ENCODE measurements at regions not wholly inside any gene's neighbourhood (a gene's known extent, or its start where the extent isn't known, plus 50 kb on each side); places are given as distances from the start of the nearest gene placed in this dataset.

- H3K4me3 ChIP-seq (ENCODE audit: low read depth, low read length) = no peak overlapping the region
- no peaks in the 10 kb centered on the region for H3K27me3 ChIP-seq
- no peaks in the 10 kb centered on the region for H3K36me3 ChIP-seq
- H3K4me1 ChIP-seq = no peaks in the 10 kb centered on the region
- TF ChIP-seq CTCF (IDR thresholded peaks at IDR 0.05; ENCODE audit: low read depth, low read length) = no peak
- DNase-seq = no peak
- no peaks in the 10 kb centered on the region; the same call in 1 of the 2 replicates for H3K9me3 ChIP-seq
Observed at GRCh38 chr7:17421941-17422340, 123.5 kb downstream of the AHR start.

GRCh38 chr7:17422966-17423365 lies 124.5 kb downstream of the AHR start:
- TF ChIP-seq CTCF (IDR thresholded peaks at IDR 0.05; ENCODE audit: low read depth, low read length) = no peak
- H3K27me3 ChIP-seq = no peaks in the 10 kb centered on the region
- H3K4me3 ChIP-seq (ENCODE audit: low read depth, low read length) = no peak overlapping the region
- no peaks in the 10 kb centered on the region for H3K4me1 ChIP-seq
- no peaks in the 10 kb centered on the region for H3K36me3 ChIP-seq
- no peaks in the 10 kb centered on the region; the same call in 1 of the 2 replicates for H3K9me3 ChIP-seq
- no peak for DNase-seq

GRCh38 chr7:17427924-17428323 lies 129.5 kb downstream of the AHR start:
- DNase-seq = no peak
- Histone ChIP-seq H3K9me3 (no peaks in the 10 kb centered on the region; the same call in 1 of the 2 replicates), H3K36me3 (no peaks in the 10 kb centered on the region), H3K4me3 (ENCODE audit: low read depth, low read length) (no peak overlapping the region), H3K27me3 (no peaks in the 10 kb centered on the region), H3K4me1 (no peaks in the 10 kb centered on the region)
- no peak for TF ChIP-seq CTCF (IDR thresholded peaks at IDR 0.05; ENCODE audit: low read depth, low read length)

- Histone ChIP-seq H3K36me3 (no peaks in the 10 kb centered on the region), H3K4me1 (no peaks in the 10 kb centered on the region), H3K27me3 (no peaks in the 10 kb centered on the region), H3K9me3 (no peaks in the 10 kb centered on the region; the same call in 1 of the 2 replicates), H3K4me3 (ENCODE audit: low read depth, low read length) (no peak overlapping the region)
- no peak for DNase-seq
- TF ChIP-seq CTCF (IDR thresholded peaks at IDR 0.05; ENCODE audit: low read depth, low read length) = no peak
Observed at GRCh38 chr7:17429579-17429978, 131.1 kb downstream of the AHR start.

GRCh38 chr7:17432793-17433192 lies 134.3 kb downstream of the AHR start:
- Histone ChIP-seq H3K36me3 (no peaks in the 10 kb centered on the region), H3K9me3 (no peaks in the 10 kb centered on the region), H3K27me3 (no peaks in the 10 kb centered on the region), H3K4me1 (no peaks in the 10 kb centered on the region), H3K4me3 (ENCODE audit: low read depth, low read length) (no peak overlapping the region)
- DNase-seq = no peak
- TF ChIP-seq CTCF (IDR thresholded peaks at IDR 0.05; ENCODE audit: low read depth, low read length) = no peak

- H3K27me3 ChIP-seq = no peaks in the 10 kb centered on the region
- H3K4me3 ChIP-seq (ENCODE audit: low read depth, low read length) = no peak overlapping the region
- H3K4me1 ChIP-seq = no peaks in the 10 kb centered on the region
- DNase-seq = no peak
- H3K36me3 ChIP-seq = no peaks in the 10 kb centered on the region
- no peaks in the 10 kb centered on the region for H3K9me3 ChIP-seq
- TF ChIP-seq CTCF (IDR thresholded peaks at IDR 0.05; ENCODE audit: low read depth, low read length) = no peak
Observed at GRCh38 chr7:17434191-17434590, 135.7 kb downstream of the AHR start.
